Fibroblast of mammary gland (primary cell): ENCODE measurements at regions not wholly inside any gene's neighbourhood (a gene's known extent, or its start where the extent isn't known, plus 50 kb on each side); places are given as distances from the start of the nearest gene placed in this dataset.

Experiments
- DNase-seq: peaks from one replicate; pipeline ENCODE4 v3.0.0-alpha.2; 2010; ENCODE audit warnings: low read depth
- H3K4me3 ChIP-seq: 2 replicates; pipeline ENCODE4 v1.5.1; 2011; ENCODE audit warnings: low read depth, mild to moderate bottlenecking, low read length, moderate library complexity; ENCODE audit not compliant: control insufficient read depth
- TF ChIP-seq, protein P1 (sequence below): conservative IDR thresholded peaks from 2 replicates; pipeline ENCODE4 v1.5.1; 2011; ENCODE audit warnings: low read depth, low read length, inconsistent platforms; ENCODE audit not compliant: control insufficient read depth, insufficient read depth

DNA sequence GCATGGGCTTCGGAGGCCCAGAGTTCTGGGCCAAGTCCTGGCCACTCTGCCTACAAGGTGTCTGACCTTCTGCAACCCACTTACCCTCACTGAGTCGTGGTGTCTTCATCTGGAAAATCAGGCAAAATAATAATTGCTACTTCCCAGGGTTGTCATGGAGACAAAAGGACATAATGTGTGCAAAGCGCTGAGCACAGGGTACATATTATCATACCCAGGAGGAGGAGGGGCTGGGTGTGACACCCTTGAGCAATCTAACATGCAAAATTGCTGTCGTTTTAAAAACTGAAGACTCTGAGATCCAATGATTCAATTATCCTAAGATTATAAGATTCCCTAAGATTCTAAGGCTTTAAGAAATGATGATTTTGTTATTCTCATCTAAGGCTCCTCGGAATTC is 459.5 kb downstream of the PTPRU start:
- TF ChIP-seq, protein P1, sequence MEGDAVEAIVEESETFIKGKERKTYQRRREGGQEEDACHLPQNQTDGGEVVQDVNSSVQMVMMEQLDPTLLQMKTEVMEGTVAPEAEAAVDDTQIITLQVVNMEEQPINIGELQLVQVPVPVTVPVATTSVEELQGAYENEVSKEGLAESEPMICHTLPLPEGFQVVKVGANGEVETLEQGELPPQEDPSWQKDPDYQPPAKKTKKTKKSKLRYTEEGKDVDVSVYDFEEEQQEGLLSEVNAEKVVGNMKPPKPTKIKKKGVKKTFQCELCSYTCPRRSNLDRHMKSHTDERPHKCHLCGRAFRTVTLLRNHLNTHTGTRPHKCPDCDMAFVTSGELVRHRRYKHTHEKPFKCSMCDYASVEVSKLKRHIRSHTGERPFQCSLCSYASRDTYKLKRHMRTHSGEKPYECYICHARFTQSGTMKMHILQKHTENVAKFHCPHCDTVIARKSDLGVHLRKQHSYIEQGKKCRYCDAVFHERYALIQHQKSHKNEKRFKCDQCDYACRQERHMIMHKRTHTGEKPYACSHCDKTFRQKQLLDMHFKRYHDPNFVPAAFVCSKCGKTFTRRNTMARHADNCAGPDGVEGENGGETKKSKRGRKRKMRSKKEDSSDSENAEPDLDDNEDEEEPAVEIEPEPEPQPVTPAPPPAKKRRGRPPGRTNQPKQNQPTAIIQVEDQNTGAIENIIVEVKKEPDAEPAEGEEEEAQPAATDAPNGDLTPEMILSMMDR: no peak
- H3K4me3 ChIP-seq: no peak overlapping the region
- DNase-seq: no peak

DNA sequence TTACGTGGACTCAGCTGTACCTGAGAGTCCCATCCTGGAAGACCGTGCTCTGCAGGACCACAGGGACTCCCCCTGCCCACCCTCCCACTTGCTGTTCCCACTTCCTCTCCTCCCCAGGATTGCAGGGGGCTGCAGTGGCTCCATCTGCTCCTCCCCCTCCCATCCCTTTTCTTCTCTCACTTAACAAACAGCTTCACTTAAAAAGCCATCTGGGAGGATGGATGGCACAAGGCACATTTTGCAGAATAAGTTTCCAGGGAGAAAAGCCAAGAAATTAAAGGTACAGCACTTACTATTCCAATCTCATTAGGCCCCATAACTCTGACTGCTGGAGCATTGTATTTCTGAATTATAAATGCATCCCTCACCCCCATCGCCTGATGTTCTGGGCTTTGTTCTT is 458.7 kb downstream of the PTPRU start:
- no peak overlapping the region for H3K4me3 ChIP-seq
- no peak for DNase-seq
- TF ChIP-seq, protein P1: no peak

DNA sequence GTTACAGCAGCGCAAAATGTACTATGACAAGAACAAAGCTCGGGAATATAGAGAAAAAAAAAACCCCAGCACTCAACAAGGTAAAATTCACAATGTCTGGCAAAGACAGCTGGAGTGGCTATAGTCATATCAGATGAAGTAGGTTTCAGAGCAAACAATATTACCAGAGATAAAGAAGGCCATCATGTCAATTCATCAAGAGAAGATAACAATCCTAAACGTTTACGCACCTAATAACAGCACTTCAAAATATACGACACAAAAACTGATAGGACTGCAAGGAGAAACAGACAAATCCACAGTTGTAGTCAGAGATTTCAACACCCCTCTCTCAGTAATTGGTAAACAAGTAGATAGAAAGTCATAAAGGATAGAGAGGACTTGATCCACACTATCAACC is 455.2 kb downstream of the PTPRU start:
- DNase-seq: no peak
- TF ChIP-seq, protein P1: no peak
- H3K4me3 ChIP-seq: no peak overlapping the region

DNA sequence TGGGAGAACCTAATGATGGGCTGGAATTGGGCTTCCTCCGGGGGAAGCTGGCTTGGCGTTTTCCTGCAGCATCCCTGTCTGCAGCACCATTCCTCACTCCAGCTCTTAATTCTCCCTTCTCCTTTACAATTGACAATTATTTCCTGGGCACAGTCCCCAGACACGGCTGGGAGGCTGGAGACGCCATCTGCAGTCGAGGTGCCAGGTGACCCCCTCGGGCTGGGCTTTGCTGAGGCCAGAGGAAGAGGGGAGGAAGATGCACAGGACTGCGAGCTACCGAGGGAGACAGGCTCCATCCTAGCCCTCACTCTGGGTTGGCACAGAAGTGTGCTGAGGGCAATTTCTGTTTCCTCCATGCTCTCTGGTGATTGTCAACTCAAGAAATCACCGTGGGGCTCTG is 453.8 kb downstream of the PTPRU start:
- no peak for DNase-seq
- TF ChIP-seq, protein P1: no peak
- H3K4me3 ChIP-seq: no peak overlapping the region

DNA sequence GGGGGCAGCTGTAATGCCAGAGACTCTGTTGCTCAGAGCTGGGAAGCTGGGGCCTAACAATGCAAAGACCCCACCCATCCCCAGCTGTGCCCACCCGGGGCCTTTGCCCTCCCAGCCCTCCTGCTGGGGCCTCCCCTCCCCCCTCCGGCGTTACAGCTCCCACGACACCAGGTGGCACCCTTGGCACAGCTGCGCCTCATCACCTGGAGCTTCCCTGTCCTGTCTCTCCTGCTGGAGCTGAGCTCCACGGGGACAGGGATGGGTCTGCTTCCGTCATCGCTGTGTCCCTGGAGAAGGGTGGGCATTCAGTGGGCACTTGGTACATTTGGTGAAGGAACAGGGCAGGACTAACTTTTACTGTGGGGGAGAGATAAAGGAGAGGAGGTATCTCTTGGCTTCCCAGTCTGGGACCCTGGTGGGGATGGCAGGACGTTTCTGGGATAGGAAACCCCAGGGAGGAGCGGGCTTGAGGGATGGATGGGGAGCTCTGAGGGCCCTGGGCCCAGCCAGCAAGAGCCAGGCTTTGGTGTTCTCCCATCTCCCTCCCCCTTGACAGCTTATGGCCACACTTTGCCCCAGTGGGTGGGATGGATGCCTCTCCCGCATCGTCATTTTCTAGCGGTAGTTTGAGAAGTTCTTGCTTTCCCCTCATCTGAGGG is 453.2 kb downstream of the PTPRU start:
- TF ChIP-seq, protein P1: no peak
- H3K4me3 ChIP-seq: no peak overlapping the region
- DNase-seq: no peak

DNA sequence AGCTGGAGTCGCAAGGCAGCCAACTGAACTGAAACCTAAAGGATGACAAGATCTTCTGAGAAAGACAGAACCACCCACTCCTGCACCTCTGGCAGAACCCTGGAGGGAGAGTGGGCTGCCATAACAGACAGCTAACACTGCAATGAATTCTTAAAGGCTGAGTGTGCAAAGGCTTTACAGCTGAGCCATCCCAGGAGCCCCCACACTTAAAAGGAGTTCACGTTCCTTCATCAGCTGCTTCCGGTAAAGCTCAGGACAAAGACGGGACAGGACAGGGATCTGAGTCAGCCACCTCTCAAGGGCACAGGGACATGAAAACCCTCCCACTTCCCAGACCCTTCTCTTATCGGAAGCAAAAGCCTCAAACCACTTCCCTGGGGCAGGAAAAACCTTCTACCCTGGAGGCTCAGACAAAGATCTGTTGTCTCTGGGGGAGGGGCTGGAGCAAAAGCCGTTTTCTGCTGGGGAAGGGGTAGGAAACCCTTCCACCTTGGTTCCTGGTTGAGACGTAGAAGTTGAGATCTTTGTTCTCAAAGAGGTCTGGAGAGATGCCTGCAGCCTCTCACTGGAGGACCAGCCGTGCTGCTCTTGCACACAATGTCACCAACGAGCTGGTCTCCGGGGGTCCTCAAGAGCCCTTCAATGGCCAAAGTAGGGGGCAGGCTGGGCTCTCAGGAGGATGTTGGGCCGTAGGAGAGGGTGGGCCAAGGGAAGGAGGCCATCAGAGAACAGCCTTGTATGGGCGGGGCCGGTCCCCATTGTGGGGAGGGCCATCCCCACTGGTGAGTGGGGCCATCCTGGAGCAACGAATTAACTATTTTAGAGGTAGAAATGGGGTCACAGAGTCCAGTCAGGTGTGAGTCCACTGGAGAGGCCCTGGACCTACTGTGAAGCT is 452.4 kb downstream of the PTPRU start:
- H3K4me3 ChIP-seq: no peak overlapping the region
- peak; percentile 69 for DNase-seq
- TF ChIP-seq, protein P1: no peak
